ENCODE measurements at regions not wholly inside any gene's neighbourhood (a gene's known extent, or its start where the extent isn't known, plus 50 kb on each side); places are given as distances from the start of the nearest gene placed in this dataset.

DNA sequence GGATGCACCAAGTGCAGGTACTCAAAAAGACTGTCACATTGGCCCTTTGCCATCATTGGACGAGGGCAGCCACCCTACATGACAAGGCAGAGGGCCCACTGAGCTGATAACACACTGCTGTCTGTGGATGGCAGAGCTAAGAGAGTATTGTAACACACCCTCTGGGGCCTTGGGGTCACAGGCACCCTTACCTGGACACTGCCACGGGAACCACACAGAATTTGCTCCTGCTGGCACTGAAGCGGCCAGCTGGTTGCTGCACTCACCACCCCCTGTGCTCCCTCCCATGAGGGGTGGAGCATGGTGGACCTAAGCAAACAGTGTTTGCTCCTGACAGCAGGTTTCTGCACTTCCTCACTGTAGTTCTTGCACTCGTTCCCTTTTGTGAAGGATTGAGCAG lies 208.2 kb upstream of the SGO1 start:
- H3K27me3 ChIP-seq (ENCODE audit: control insufficient read depth, insufficient read depth, low read length), result no peaks in the 10 kb centered on the region
- intact Hi-C loops (cut with micrococcal nuclease; ENCODE audit: unreplicated experiment), result no loop called here
- H3K4me3 ChIP-seq (ENCODE audit: low read depth in 2 of 2, low read length in 2 of 2), result no peak overlapping the region
- DNase-seq (ENCODE audit: low read depth, low spot score) (no peak), ATAC-seq (no peak)
- H3K4me1 ChIP-seq (ENCODE audit: control insufficient read depth, insufficient read depth, low read length), result no peaks in the 10 kb centered on the region
- BruUV-seq (replicated peaks), result no TSS peak
- in situ Hi-C loops (cut with HindIII; ENCODE audit: low pct_unique_long_range_greater_than_20kb, low sequenced_read_pairs), result no loop called here
- ChIA-PET POLR2A (no interaction called here), CTCF (no interaction called here)
- no peaks in the 10 kb centered on the region for H3K36me3 ChIP-seq (ENCODE audit: control insufficient read depth, insufficient read depth, low read length)
- TF ChIP-seq TCF7L2 (IDR thresholded peaks at IDR 0.05; ENCODE audit: low read depth, low read length) (no peak), REST (IDR thresholded peaks at IDR 0.05; ENCODE audit: insufficient read depth in 1 of 2, low read depth in 2 of 2, low read length in 1 of 2) (no peak), POLR2AphosphoS5 (IDR thresholded peaks at IDR 0.05; ENCODE audit: low read depth, low read length) (no peak), CTCF (IDR thresholded peaks at IDR 0.05) (no peak), SIN3A (IDR thresholded peaks at IDR 0.05; ENCODE audit: borderline replicate concordance, insufficient read depth, low read depth, low read length) (no peak)
- no peak overlapping the region for H3K27ac ChIP-seq (ENCODE audit: low read length)
- H3K9me3 ChIP-seq (ENCODE audit: control insufficient read depth, insufficient read depth, low read depth, low read length), result no peaks in the 10 kb centered on the region

DNA sequence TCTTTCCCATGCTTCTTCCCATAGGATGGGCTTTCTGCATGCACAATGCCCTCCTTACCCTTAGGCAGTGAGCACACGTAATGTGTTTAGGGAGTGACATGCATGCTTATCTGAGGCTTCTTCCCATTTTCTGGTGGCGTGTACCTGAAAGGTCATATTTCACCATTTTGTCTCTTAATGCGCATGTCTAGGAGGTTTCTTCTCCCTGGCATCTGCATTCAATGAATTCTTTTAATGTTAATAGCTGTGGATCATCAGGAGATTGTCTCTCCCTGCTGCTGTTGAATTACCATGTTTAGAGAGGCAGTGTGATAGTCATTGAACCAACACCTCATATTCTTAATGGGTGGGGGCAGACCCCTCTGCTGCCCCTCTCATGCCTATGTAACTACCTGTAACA lies 205.6 kb upstream of the SGO1 start:
- no peaks in the 10 kb centered on the region for H3K4me1 ChIP-seq (ENCODE audit: control insufficient read depth, insufficient read depth, low read length)
- no peak overlapping the region for H3K27ac ChIP-seq (ENCODE audit: low read length)
- H3K9me3 ChIP-seq (ENCODE audit: control insufficient read depth, insufficient read depth, low read depth, low read length), result no peaks in the 10 kb centered on the region
- no peaks in the 10 kb centered on the region for H3K27me3 ChIP-seq (ENCODE audit: control insufficient read depth, insufficient read depth, low read length)
- ATAC-seq (no peak), DNase-seq (ENCODE audit: low read depth, low spot score) (no peak)
- no peaks in the 10 kb centered on the region for H3K36me3 ChIP-seq (ENCODE audit: control insufficient read depth, insufficient read depth, low read length)
- intact Hi-C loops (cut with micrococcal nuclease; ENCODE audit: unreplicated experiment), result no loop called here
- CTCF ChIA-PET, result no interaction called here
- POLR2A ChIA-PET, result no interaction called here
- H3K4me3 ChIP-seq (ENCODE audit: low read depth in 2 of 2, low read length in 2 of 2), result no peak overlapping the region
- no peak for TF ChIP-seq SIN3A (IDR thresholded peaks at IDR 0.05; ENCODE audit: borderline replicate concordance, insufficient read depth, low read depth, low read length)
- TF ChIP-seq REST (IDR thresholded peaks at IDR 0.05; ENCODE audit: insufficient read depth in 1 of 2, low read depth in 2 of 2, low read length in 1 of 2), result no peak
- no peak for TF ChIP-seq CTCF (IDR thresholded peaks at IDR 0.05)
- no peak for TF ChIP-seq TCF7L2 (IDR thresholded peaks at IDR 0.05; ENCODE audit: low read depth, low read length)
- TF ChIP-seq POLR2AphosphoS5 (IDR thresholded peaks at IDR 0.05; ENCODE audit: low read depth, low read length), result no peak
- no TSS peak for BruUV-seq (replicated peaks)
- in situ Hi-C loops (cut with HindIII; ENCODE audit: low pct_unique_long_range_greater_than_20kb, low sequenced_read_pairs), result no loop called here

Measured in Panc1 (cell line).